GM19452 (cell line): ENCODE measurements at regions not wholly inside any gene's neighbourhood (a gene's known extent, or its start where the extent isn't known, plus 50 kb on each side); places are given as distances from the start of the nearest gene placed in this dataset.

Source experiments
- ATAC-seq: cut with Tn5 transposase; IDR thresholded peaks from one replicate; pipeline ENCODE4 v1.9.1; 2021; ENCODE audit not compliant: unreplicated experiment

DNA sequence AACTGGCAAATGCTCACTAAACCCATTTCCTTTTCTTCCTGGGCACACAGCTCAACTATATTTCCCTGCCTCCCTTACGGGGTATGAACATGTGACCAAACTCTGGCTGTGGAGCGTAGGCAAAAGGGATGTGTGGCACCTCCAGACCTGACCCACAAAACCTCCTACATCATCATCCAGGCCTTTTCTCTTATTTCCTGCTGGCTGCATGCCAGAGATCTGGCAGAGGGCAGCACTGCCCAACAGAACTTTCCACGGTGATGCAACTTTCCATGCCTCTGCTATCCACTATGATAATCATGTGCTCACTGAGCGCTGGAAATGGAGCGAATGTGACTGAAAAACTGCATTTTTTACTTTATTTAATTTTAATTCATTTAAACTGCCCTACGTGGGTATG lies 99.6 kb upstream of the CACNA1E start:
- ATAC-seq, result no peak

DNA sequence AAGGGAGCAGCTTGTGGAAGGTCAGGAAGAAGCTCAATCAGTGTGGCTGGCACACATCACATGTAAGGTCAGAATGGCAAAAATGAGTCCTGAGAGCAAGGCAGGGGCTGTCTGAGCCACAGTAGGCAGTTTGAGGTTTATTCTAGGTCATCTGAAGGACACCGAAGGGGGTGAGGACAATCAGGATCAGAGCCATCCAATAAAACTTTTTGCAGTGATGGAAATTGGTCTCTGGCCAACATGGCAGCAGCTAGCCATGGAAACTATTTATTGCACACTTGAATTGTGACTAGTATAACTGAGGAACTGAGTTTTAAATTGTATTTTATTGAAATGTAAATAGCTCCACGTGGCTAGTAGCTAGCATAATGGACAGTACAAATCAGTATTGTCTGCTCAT lies 97.0 kb upstream of the CACNA1E start:
- ATAC-seq, result no peak

DNA sequence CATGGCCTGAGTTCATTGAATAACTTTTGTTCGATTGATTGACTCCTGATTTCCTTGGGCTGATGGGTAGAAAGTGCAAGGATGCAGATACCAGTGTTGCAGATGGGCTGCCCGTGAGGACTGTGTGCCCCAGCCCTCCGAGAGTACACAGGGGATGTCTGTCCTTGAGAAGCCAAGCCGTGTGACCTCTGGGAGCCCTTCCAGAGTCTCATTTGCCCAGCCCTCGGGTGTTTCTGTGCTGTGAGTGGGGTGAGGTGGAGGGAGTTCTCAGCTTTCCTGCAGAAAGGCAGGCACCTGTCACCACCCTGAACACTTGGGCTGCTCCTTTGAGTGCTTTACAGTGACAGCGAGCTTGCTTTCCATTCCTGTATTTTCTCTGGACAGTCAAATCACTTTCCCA lies 96.4 kb upstream of the CACNA1E start:
- ATAC-seq, result no peak

DNA sequence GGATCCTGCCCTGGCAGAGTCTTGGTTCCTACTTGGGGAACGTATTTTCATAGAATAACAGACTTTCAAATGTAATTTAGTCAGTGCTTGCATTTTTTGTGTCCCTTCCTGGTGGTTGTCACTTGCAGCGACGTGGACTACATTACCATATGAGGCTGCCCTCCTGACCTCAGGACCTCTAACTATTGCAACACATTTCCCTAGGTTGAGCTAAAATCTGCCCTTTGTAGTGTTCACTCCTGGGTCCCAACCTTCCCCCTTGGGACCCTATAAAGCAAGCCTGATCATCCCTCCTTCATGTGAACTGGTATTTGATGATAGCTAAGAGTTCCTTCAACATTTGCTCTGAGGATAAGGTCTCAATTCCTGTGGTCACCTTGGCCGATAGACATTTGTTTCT lies 95.6 kb upstream of the CACNA1E start:
- ATAC-seq, result no peak

GRCh38 chr1:181390410-181391077 lies 92.8 kb upstream of the CACNA1E start:
- ATAC-seq, result no peak

- no peak for ATAC-seq
Measured at GRCh38 chr1:181391301-181391900, 91.9 kb upstream of the CACNA1E start.

GRCh38 chr1:181392133-181392532 lies 91.2 kb upstream of the CACNA1E start:
- ATAC-seq, result no peak

DNA sequence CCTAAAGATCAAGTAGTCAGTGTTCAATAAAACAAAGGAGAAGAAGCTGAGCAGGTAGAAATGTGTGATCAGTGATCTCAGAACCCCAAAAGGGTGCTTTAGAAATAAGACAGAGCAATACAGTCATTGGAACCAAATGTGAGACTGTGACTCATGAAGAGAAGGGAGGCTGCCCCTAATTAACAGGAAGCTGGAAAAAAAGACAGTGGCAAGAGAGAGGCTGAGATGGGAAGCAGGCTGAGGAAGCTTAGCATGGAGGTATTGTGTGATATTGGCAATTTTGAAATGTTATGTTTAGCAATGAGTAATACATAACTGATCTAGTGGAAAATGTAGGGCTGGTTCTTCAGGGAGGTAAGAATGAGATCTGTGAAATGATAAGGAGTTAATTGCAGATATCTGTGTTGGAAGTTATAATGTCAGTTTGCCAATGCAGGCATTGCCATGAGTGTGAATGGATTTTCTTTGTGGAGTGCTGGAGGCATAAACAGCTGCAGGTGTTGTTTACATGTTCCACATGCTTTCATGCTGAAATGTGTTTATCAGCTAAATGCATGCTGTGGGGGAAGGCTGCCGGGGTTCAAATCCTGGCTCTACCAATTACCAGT lies 90.6 kb upstream of the CACNA1E start:
- ATAC-seq, result no peak

DNA sequence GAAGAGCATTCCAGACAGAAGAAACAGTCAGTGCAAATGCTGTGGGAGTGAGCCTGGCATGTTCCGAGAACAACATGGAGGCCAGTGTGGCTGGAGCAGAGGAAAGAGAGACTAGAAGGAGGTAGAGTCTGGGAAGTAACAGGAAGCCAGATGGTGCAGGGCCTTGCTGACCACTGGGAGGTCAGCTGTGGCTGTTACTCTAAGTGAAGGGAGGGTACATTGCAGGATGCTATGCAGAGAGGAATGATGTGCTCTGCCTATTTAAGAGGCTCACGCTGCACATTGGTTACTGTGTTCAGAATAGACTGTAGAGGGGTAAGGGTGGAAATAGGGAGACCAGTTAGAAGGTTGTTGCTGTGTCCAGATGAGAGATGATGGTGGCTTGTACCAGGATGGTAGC lies 88.6 kb upstream of the CACNA1E start:
- ATAC-seq, result no peak

DNA sequence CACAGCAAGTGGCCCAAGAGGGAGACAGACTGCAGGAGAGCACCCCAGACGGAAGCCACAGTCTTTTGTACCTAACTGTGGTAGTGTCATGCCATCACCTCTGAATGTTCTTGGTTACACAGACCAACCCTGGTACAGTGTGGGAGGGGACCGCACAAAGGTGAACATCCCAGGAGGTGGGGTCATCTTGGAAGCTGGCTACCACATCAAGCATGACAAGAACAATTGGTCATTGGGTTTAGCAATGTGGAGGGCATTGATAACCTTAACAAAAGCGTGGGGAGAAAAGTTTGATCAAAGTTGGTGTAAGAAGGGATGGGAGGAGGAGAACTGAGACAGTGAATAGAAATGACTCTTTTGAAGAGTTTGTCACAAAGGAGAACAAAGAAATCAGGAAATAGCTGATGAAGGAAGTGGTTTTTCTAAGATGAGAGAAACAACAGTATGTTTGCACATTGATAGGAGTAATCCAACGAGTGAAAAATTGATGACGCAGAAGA lies 87.1 kb upstream of the CACNA1E start:
- ATAC-seq, result no peak

DNA sequence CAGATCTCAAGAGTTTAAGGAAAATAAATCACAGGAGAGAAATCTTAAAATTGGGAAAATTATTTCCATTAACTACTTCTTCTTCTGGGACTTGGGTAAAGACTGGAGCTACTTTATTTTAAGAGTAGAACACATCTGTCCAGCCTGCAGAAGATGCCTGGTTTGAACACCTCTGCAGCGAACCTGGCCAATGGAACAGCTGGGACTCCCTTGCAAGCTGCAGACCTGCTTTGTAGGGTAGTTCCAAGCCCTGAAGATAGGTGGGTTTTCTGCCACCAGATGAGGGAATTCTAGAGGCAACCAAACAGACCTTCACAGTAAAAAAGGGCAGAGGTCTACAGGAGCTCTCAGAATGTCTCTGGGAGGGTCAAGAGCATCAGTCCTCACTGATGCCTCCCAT lies 86.5 kb upstream of the CACNA1E start:
- no peak for ATAC-seq

DNA sequence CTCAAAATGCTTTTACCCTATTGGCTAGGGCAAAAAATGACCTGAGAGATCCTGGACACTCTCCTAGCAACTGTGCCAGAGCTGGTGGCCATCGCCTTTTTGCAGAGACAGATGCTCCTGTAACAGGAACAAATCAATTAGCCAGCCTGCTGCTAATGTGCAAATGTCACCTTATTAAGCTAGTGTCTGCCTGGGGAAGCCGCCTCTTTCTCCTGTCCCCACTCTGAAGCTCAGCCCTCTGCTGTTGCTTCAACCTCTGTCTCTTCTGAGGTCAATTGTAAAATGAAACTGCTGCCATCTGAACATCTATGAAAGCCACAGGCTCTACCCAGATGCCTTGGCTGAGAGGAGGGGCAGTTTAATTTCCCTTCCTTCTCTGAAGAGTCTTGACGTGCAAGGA lies 85.5 kb upstream of the CACNA1E start:
- peak; percentile 70 for ATAC-seq

DNA sequence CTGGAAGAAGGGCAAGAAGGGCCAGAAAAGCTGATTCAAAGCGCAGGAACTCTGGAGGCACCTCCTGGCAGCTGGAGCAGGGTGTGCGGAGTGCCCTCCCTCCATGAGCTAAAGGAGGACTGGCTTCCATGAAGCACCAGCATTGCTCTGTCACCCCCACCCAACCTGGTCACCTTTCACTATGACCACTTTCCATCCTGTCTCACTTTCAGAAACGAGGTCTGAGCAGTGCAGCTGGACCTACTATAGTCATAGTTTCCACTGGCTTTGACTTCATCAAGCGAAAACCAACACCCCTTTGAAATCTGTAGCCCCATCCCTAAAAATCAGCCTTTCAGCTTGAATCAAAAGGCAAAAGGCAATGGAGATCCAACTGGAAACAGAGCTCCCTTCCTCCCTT lies 84.8 kb upstream of the CACNA1E start:
- ATAC-seq, result peak; percentile 90

- no peak for ATAC-seq
Measured at GRCh38 chr1:181405584-181405983, 77.7 kb upstream of the CACNA1E start.

DNA sequence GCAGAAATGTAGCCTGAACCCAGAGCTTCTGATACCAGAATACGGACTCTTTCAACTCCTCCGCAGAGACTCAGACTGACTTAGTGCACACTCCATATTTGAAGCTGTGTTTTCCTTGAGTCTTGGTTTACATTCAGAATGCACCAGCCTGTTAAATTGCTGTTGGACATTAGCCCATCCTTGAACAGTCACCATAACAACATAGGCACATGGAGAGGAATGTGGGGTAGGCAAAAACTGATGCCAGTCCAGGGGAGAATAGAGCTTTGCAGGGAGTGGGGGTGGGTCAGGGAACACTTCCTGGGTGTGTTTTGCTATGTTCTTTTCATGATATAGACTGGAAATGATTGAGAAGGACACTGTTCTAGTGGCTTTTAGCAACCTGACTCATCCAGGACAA lies 76.3 kb upstream of the CACNA1E start:
- ATAC-seq, result no peak

- ATAC-seq, result no peak
Measured at GRCh38 chr1:181409981-181410380, 73.3 kb upstream of the CACNA1E start.

GRCh38 chr1:181412746-181413145 lies 70.6 kb upstream of the CACNA1E start:
- ATAC-seq, result no peak

GRCh38 chr1:181413195-181413815 lies 70.0 kb upstream of the CACNA1E start:
- no peak for ATAC-seq

- no peak for ATAC-seq
Measured at GRCh38 chr1:181413836-181414235, 69.5 kb upstream of the CACNA1E start.

DNA sequence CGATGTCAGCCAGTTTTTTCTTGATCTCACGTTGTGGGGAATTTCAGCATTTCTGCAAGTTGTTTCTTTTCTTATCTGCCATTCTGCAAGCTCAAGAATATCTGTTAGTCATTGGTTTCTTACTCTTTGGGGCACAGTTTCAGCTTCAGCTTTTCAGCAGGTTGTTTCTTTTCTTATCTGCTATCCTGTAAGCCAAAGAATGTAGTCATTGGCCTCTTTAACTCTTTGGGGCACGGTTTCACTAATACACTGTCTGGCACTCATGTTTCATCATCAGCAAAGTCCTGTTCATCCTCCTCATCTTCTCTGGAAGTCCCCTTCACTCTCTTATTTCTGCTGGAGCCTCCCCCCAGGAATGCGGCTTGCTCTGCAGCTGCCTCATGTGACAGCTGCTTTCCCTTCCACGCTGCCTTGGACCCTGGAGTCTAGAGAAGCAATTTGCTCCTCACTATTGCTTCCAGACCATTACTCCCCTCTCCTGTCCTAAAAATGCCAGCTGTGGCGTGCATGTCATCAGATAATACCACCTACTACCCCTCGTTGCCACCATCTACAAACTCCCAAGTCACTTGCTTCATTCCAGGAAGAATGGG lies 67.0 kb upstream of the CACNA1E start:
- no peak for ATAC-seq

GRCh38 chr1:181417915-181418314 lies 65.4 kb upstream of the CACNA1E start:
- ATAC-seq, result no peak
